Esophagus squamous epithelium (tissue), 5 donors: ENCODE measurements at regions not wholly inside any gene's neighbourhood (a gene's known extent, or its start where the extent isn't known, plus 50 kb on each side); places are given as distances from the start of the nearest gene placed in this dataset.

ENCODE experiments used
- DNase-seq: peaks from one replicate; lab custom pipeline; 2025; lab: John Stamatoyannopoulos, UW
- H3K27ac ChIP-seq, 4 donors: fragments of 200-600 bp; sonication (generic); one replicate each; pipeline ENCODE4 v1.5.1; 2016 to 2019; ENCODE audit warnings: mild to moderate bottlenecking in 1 of 4
- H3K27me3 ChIP-seq, 4 donors: fragments of 200-600 bp; sonication (generic); 1 replicate in 3 of 4; 2 replicates in 1 of 4; pipeline versions ENCODE4 v1.5.1 to v1.6.0; 2017 to 2021; ENCODE audit warnings: antibody characterized with exemption in 1 of 4
- H3K36me3 ChIP-seq, 3 donors: fragments of 200-600 bp; sonication (generic); one replicate each; pipeline ENCODE4 v1.5.1; 2016 to 2019
- H3K4me1 ChIP-seq, 3 donors: fragments of 200-600 bp; sonication (generic); one replicate each; pipeline ENCODE4 v1.5.1; 2017 to 2019
- H3K4me3 ChIP-seq, 4 donors: fragments of 200-600 bp; sonication (generic); 1 replicate in 3 of 4; 2 replicates in 1 of 4; pipeline ENCODE4 v1.5.1; 2016 to 2019; ENCODE audit warnings: mild to moderate bottlenecking in 2 of 4, moderate library complexity in 1 of 4
- H3K9me3 ChIP-seq, 3 donors: fragments of 200-600 bp; sonication (generic); one replicate each; pipeline ENCODE4 v1.5.1; 2016 to 2019
- CTCF ChIP-seq, 6 experiments: fragments of 450-650 bp in 4 of 6; fragments of 200-600 bp in 2 of 6; sonication (generic) in 2 of 6; IDR thresholded peaks; one replicate each; pipeline ENCODE4 v1.5.1; 2016 to 2019; ENCODE audit warnings: antibody characterized with exemption in 6 of 6, mild to moderate bottlenecking in 4 of 6, moderate library complexity in 4 of 6
- POLR2A ChIP-seq, 4 donors: fragments of 450-650 bp; IDR thresholded peaks; one replicate each; pipeline ENCODE4 v1.6.1; 2017; ENCODE audit warnings: antibody characterized with exemption in 4 of 4, mild to moderate bottlenecking in 4 of 4, moderate library complexity in 3 of 4
- WGBS, 2 donors: methylation state at CpG; one replicate each; pipeline ENCODE4 v1.1.5; 2018; 5-methylcytosine and 5-hydroxymethylcytosine counted together
- intact Hi-C: fragments of 100-400 bp; cut with DNase I; formaldehyde crosslinking; loops from one replicate; pipeline ENCODE4 v1.15.0; 2022
- donor health status: DM: yes; HTN: yes; CAD: no.

GRCh38 chr6:21666853-21667681 is 73.5 kb downstream of the SOX4 start:
- no peak for DNase-seq
- no peaks in the 10 kb centered on the region for H3K9me3 ChIP-seq
- no peaks in the 10 kb centered on the region for H3K36me3 ChIP-seq
- H3K27ac ChIP-seq: peak overlapping the region; percentile 44 to 81 (median 79)
- H3K4me3 ChIP-seq: peak overlapping the region; percentile 28 to 77 (median 52)
- WGBS, 2 donors: 18 to 23% methylated on average over 24 to 25 of the region's 27 CpGs
- peaks cover 7 to 37% (median 18%) of the 10 kb centered on the region in 3 donors for H3K4me1 ChIP-seq
- intact Hi-C loops: no loop called here
- TF ChIP-seq POLR2A (IDR thresholded peaks at IDR 0.05) (no peak), CTCF (IDR thresholded peaks at IDR 0.05) (no peak)
- peaks cover 0 to 56% (median 0%) of the 10 kb centered on the region in 4 donors for H3K27me3 ChIP-seq

GRCh38 chr6:21668795-21669194 is 75.2 kb downstream of the SOX4 start:
- Histone ChIP-seq H3K27ac (no peak overlapping the region), H3K27me3 (peaks cover 0 to 44% (median 0%) of the 10 kb centered on the region in 4 donors), H3K36me3 (no peaks in the 10 kb centered on the region), H3K4me1 (peaks cover 7 to 37% (median 18%) of the 10 kb centered on the region in 3 donors), H3K4me3 (no peak overlapping the region), H3K9me3 (no peaks in the 10 kb centered on the region)
- TF ChIP-seq POLR2A (IDR thresholded peaks at IDR 0.05) (no peak), CTCF (IDR thresholded peaks at IDR 0.05) (no peak)
- DNase-seq: no peak
- intact Hi-C loops: no loop called here
- WGBS, 2 donors: 76 to 78% methylated on average over 3 of the region's 3 CpGs

GRCh38 chr6:21676769-21677168 is 83.2 kb downstream of the SOX4 start:
- DNase-seq: no peak
- H3K27ac ChIP-seq: no peak overlapping the region
- peaks cover 0 to 9% (median 0%) of the 10 kb centered on the region in 3 donors for H3K4me1 ChIP-seq
- H3K36me3 ChIP-seq: no peaks in the 10 kb centered on the region
- no peak overlapping the region for H3K4me3 ChIP-seq
- intact Hi-C loops: no loop called here
- no peaks in the 10 kb centered on the region for H3K27me3 ChIP-seq
- H3K9me3 ChIP-seq: no peaks in the 10 kb centered on the region
- TF ChIP-seq CTCF (IDR thresholded peaks at IDR 0.05) (no peak), POLR2A (IDR thresholded peaks at IDR 0.05) (no peak)
- WGBS, 2 donors: 63% methylated on average over 2 of the region's 2 CpGs

GRCh38 chr6:21678990-21679389 is 85.4 kb downstream of the SOX4 start:
- WGBS, 2 donors: 79 to 82% methylated on average over 6 of the region's 6 CpGs
- Histone ChIP-seq H3K4me1 (peaks cover 0 to 9% (median 0%) of the 10 kb centered on the region in 3 donors), H3K4me3 (no peak overlapping the region), H3K9me3 (no peaks in the 10 kb centered on the region), H3K27me3 (no peaks in the 10 kb centered on the region), H3K27ac (peak overlapping the region in 1 of 4 donors; percentile 4), H3K36me3 (no peaks in the 10 kb centered on the region)
- intact Hi-C loops: no loop called here
- TF ChIP-seq CTCF (IDR thresholded peaks at IDR 0.05) (no peak), POLR2A (IDR thresholded peaks at IDR 0.05) (no peak)
- no peak for DNase-seq

GRCh38 chr6:21679761-21680265 is 86.3 kb downstream of the SOX4 start:
- Histone ChIP-seq H3K27me3 (no peaks in the 10 kb centered on the region), H3K4me3 (no peak overlapping the region), H3K9me3 (no peaks in the 10 kb centered on the region), H3K4me1 (peaks cover 0 to 9% (median 0%) of the 10 kb centered on the region in 3 donors), H3K27ac (peak overlapping the region in 2 of 4 donors; percentile 4 to 63), H3K36me3 (no peaks in the 10 kb centered on the region)
- intact Hi-C loops: no loop called here
- TF ChIP-seq CTCF (IDR thresholded peaks at IDR 0.05) (no peak), POLR2A (IDR thresholded peaks at IDR 0.05) (no peak)
- DNase-seq: no peak
- WGBS, 2 donors: 31 to 54% methylated on average over 2 of the region's 2 CpGs
